ENCODE measurements at regions not wholly inside any gene's neighbourhood (a gene's known extent, or its start where the extent isn't known, plus 50 kb on each side); places are given as distances from the start of the nearest gene placed in this dataset.
A peak's percentile ranks its signal among the peaks of the same experiment; 100 is the strongest.

DNA sequence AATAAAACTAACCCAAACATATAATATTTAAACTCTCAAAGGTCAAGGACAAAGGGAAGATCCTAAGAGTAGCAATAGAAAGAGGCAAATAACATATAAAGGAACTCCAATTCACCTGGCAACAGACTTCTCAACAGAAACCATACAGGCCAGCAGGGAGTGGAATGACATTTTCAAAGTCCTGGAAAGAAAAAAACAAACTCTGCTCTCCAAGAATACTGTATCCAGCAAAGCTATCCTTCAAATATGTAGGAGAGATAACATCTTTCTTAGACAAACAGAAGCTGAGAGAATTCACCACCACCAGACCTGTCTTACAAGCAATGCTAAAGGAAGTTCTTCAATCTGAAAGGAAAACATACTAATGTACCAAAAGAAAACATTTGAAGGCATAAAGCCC, 51.5 kb upstream of the TMEM158 start:
- Histone ChIP-seq H3K9me3 (replicated peaks in 1 of 11) (peaks cover 19 to 43% (median 29%) of the 10 kb centered on the region in 11 experiments; a peak in 21 of 22 replicates), H3K4me1 (peaks cover 0 to 20% (median 6%) of the 10 kb centered on the region in 10 experiments; a peak in 11 of 20 replicates), H3K36me3 (no peaks in the 10 kb centered on the region), H3K4me3 (no peak overlapping the region), H3K27me3 (no peaks in the 10 kb centered on the region), H3K27ac (no peak overlapping the region), H3K9ac (no peak overlapping the region), H3K4me2 (no peak overlapping the region), H4K20me1 (no peaks in the 10 kb centered on the region)
- no peak for TF ChIP-seq Cebpa-rat (IDR thresholded peaks at IDR 0.05)

DNA sequence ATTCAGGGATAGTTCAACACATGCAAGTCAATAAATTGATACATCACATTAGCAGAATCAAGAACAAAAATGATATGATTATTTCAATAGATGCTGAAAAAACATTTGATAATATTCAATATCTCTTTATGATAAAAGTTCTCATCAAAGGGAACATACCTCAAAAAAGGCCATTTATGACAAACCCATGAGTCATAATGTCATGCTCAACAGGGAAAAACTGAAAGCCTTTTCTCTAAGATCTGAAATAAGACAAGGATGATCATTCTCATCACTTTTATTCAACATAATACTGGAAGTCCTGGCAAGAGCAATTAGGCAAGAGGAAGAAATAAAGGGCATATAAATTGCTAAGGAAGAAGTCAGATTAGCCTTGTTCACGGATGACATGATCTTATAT, 54.1 kb upstream of the TMEM158 start:
- no peak overlapping the region for H3K27ac ChIP-seq
- no peaks in the 10 kb centered on the region for H3K4me1 ChIP-seq

DNA sequence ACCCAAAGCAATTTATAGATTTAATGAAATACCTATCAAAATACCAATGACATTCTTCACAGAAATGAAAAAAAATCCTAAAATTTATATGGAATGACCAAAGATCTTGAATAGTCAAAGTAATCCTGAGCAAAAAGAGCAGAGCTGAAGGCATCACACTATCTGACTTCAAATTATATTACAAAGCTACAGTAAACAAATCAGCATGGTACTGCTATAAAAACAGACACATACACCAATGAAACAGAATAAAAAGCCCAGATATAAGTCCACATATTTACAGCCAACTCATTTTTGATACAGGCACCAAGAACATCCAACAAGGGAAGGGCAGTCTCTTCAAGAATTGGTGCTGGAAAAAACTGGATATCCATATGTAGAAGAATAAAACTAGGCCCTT, 54.9 kb upstream of the TMEM158 start:
- Histone ChIP-seq H3K36me3 (no peaks in the 10 kb centered on the region), H3K4me1 (no peaks in the 10 kb centered on the region), H3K27ac (no peak overlapping the region), H3K9ac (no peak overlapping the region), H3K4me3 (no peak overlapping the region), H4K20me1 (no peaks in the 10 kb centered on the region), H3K4me2 (no peak overlapping the region), H3K9me3 (replicated peaks in 1 of 11) (peaks cover 19 to 43% (median 29%) of the 10 kb centered on the region in 11 experiments; a peak in 21 of 22 replicates), H3K27me3 (no peaks in the 10 kb centered on the region)
- no peak for TF ChIP-seq Cebpa-rat (IDR thresholded peaks at IDR 0.05)

More for the DNA sequence above, 54.1 kb upstream of the TMEM158 start:
- Histone ChIP-seq H3K36me3 (no peaks in the 10 kb centered on the region), H3K27me3 (no peaks in the 10 kb centered on the region), H3K4me3 (no peak overlapping the region), H3K9ac (no peak overlapping the region), H3K4me2 (no peak overlapping the region), H3K9me3 (replicated peaks in 1 of 11) (peaks cover 19 to 43% (median 29%) of the 10 kb centered on the region in 11 experiments; a peak in 21 of 22 replicates), H4K20me1 (no peaks in the 10 kb centered on the region)
- TF ChIP-seq Cebpa-rat (IDR thresholded peaks at IDR 0.05) = no peak

GRCh38 chr3:45283471-45283870, 57.4 kb upstream of the TMEM158 start:
- peaks cover 9 to 34% (median 20%) of the 10 kb centered on the region in 11 experiments; a peak in 20 of 22 replicates for H3K9me3 ChIP-seq (replicated peaks in 1 of 11)
- H3K4me3 ChIP-seq = no peak overlapping the region
- no peaks in the 10 kb centered on the region for H3K27me3 ChIP-seq
- no peak overlapping the region for H3K9ac ChIP-seq
- no peak overlapping the region; a peak in 1 of 22 replicates for H3K4me2 ChIP-seq
- no peaks in the 10 kb centered on the region for H4K20me1 ChIP-seq
- H3K4me1 ChIP-seq = no peaks in the 10 kb centered on the region
- H3K36me3 ChIP-seq = no peaks in the 10 kb centered on the region
- no peak for TF ChIP-seq Cebpa-rat (IDR thresholded peaks at IDR 0.05)
- H3K27ac ChIP-seq = no peak overlapping the region

DNA sequence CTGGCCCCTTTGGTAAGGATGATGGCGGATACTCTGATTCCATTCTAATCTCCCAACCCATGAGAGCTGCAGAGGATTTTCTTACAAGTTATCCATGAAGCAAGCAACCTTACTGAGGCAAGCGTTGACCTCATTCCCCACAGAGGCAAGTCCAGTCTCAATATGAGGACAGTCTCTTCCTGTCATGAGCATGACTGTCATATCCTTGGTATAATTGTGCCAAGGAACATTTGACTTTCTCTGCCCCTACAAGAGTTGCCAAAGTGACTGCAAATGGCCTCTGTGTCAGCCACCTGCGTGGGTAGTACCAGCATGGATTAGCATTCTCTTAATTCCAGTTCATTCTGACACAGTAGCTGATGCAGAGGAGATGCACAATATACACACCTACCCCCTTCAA, 71.2 kb upstream of the TMEM158 start:
- H3K4me3 ChIP-seq = no peak overlapping the region
- H3K27ac ChIP-seq = no peak overlapping the region
- H3K9ac ChIP-seq = no peak overlapping the region
- TF ChIP-seq Cebpa-rat (IDR thresholded peaks at IDR 0.05) = no peak
- H3K4me1 ChIP-seq = peaks cover 0 to 14% (median 0%) of the 10 kb centered on the region in 10 experiments; a peak in 4 of 20 replicates
- H3K36me3 ChIP-seq = no peaks in the 10 kb centered on the region
- H4K20me1 ChIP-seq = no peaks in the 10 kb centered on the region
- H3K9me3 ChIP-seq (replicated peaks in 1 of 11) = peaks cover 18 to 22% (median 20%) of the 10 kb centered on the region in 11 experiments
- no peaks in the 10 kb centered on the region for H3K27me3 ChIP-seq
- H3K4me2 ChIP-seq = peak overlapping the region in 2 of 11 experiments; percentile 17 to 38; a peak in 2 of 22 replicates

GRCh38 chr3:45302470-45302869, 76.4 kb upstream of the TMEM158 start:
- TF ChIP-seq Cebpa-rat (IDR thresholded peaks at IDR 0.05) = no peak
- peaks cover 26 to 39% (median 33%) of the 10 kb centered on the region in 11 experiments for H3K9me3 ChIP-seq (replicated peaks in 1 of 11)
- H3K4me2 ChIP-seq = no peak overlapping the region
- no peak overlapping the region for H3K9ac ChIP-seq
- H4K20me1 ChIP-seq = no peaks in the 10 kb centered on the region
- H3K36me3 ChIP-seq = no peaks in the 10 kb centered on the region
- H3K4me3 ChIP-seq = no peak overlapping the region
- H3K27ac ChIP-seq = no peak overlapping the region
- no peaks in the 10 kb centered on the region for H3K27me3 ChIP-seq
- peaks cover 0 to under 1% (median 0%) of the 10 kb centered on the region in 10 experiments; a peak in 1 of 20 replicates for H3K4me1 ChIP-seq

GRCh38 chr3:45306406-45307008, 80.4 kb upstream of the TMEM158 start:
- Histone ChIP-seq H3K4me1 (no peaks in the 10 kb centered on the region), H4K20me1 (no peaks in the 10 kb centered on the region), H3K9me3 (replicated peaks in 1 of 11) (peaks cover 16 to 29% (median 20%) of the 10 kb centered on the region in 11 experiments), H3K27ac (no peak overlapping the region), H3K27me3 (no peaks in the 10 kb centered on the region), H3K4me3 (no peak overlapping the region), H3K36me3 (no peaks in the 10 kb centered on the region), H3K4me2 (no peak overlapping the region), H3K9ac (no peak overlapping the region)
- no peak for TF ChIP-seq Cebpa-rat (IDR thresholded peaks at IDR 0.05)

DNA sequence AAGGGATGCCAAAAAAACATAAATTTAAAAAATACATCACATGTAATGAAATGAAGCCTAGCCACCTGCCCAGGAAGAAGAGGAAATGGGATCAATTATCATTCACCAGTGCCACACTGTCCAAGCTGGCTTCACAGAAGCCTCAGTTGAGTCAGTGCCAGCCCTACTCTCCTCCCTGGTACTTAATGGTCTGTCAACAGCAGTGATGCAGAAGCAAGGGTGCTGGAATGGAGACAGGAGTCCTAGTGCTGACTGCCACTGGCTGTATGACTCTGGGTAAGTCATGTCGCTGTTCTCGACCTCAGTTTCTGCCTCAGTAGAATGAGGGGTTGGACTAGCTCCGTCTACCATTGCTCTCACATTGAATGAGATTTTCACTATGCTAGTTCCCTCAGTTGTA, 78.5 kb upstream of the LARS2 start:
- TF ChIP-seq Cebpa-rat (IDR thresholded peaks at IDR 0.05) = no peak
- Histone ChIP-seq H3K9me3 (replicated peaks in 1 of 11) (peaks cover 0 to 33% (median 13%) of the 10 kb centered on the region in 11 experiments; a peak in 14 of 22 replicates), H4K20me1 (no peaks in the 10 kb centered on the region), H3K4me3 (no peak overlapping the region), H3K9ac (no peak overlapping the region), H3K36me3 (no peaks in the 10 kb centered on the region), H3K27ac (no peak overlapping the region), H3K4me1 (no peaks in the 10 kb centered on the region), H3K27me3 (no peaks in the 10 kb centered on the region), H3K4me2 (no peak overlapping the region)

- Histone ChIP-seq H3K27ac (no peak overlapping the region), H3K9ac (no peak overlapping the region), H3K36me3 (no peaks in the 10 kb centered on the region), H3K4me1 (no peaks in the 10 kb centered on the region), H3K4me2 (no peak overlapping the region), H3K9me3 (replicated peaks in 1 of 11) (peaks cover 0 to 37% (median 11%) of the 10 kb centered on the region in 11 experiments; a peak in 14 of 22 replicates), H4K20me1 (no peaks in the 10 kb centered on the region), H3K4me3 (no peak overlapping the region), H3K27me3 (no peaks in the 10 kb centered on the region)
- no peak for TF ChIP-seq Cebpa-rat (IDR thresholded peaks at IDR 0.05)
These were observed 77.0 kb upstream of the LARS2 start for GRCh38 chr3:45311327-45311726.

Measured in BLaER1 treated with 17β-estradiol and CSF1 and Interleukin-3, amounts not matched to agents 10 nM and 100 nM (cell line).